ENCODE measurements at regions not wholly inside any gene's neighbourhood (a gene's known extent, or its start where the extent isn't known, plus 50 kb on each side); places are given as distances from the start of the nearest gene placed in this dataset.

DNA sequence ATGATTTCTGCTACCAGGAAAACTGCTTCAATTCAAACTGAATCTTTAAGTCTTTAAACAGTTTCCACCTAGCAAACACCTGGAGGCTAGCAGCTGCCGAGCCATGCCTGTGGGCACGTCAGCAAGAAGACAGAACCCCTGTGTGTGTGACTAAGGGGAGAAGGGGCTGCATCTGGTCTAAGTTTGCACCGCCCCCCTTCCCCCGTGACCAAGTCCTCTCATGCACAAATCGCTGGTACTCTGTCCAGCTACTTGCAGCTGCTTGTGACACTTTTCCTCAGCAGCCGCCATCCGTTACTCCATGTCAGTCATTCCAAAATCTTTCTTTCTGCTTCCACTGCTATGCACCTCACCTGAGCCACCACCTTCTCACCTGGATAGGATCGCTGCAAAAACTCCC lies 355.0 kb downstream of the SS18 start:
- ChIA-PET POLR2A (no interaction called here), CTCF (no interaction called here)
- Histone ChIP-seq H2AFZ (ENCODE audit: low read depth, low read length) (no peak overlapping the region), H3K9ac (replicated peaks; ENCODE audit: extremely low read depth, insufficient read depth, low read length) (no peak overlapping the region), H3K27ac (ENCODE audit: insufficient read depth, low read depth, low read length) (no peak overlapping the region), H3K9me3 (replicated peaks; ENCODE audit: control insufficient read depth, insufficient read depth, low read length) (no peaks in the 10 kb centered on the region), H3K79me2 (ENCODE audit: control insufficient read depth, insufficient read depth, low read length) (no peaks in the 10 kb centered on the region), H3K27me3 (ENCODE audit: control insufficient read depth in 2 of 2, insufficient read depth in 2 of 2, low read length in 2 of 2) (peaks cover under 1 to 9% of the 10 kb centered on the region in 2 experiments), H3K4me1 (ENCODE audit: control insufficient read depth, extremely low read depth, insufficient read depth, low read length) (no peaks in the 10 kb centered on the region), H3K4me2 (ENCODE audit: insufficient read depth, low read length) (no peak overlapping the region), H3K4me3 (replicated peaks in 1 of 3; ENCODE audit: insufficient read depth in 1 of 3, low read depth in 1 of 3, low read length in 3 of 3) (no peak overlapping the region), H4K20me1 (replicated peaks; ENCODE audit: control insufficient read depth, extremely low read depth, insufficient read depth, low read length) (no peaks in the 10 kb centered on the region), H3K9me1 (replicated peaks; ENCODE audit: control insufficient read depth, extremely low read depth, insufficient read depth, low read length) (no peaks in the 10 kb centered on the region), H3K36me3 (ENCODE audit: control insufficient read depth in 2 of 2, extremely low read depth in 1 of 2, insufficient read depth in 2 of 2, low read length in 2 of 2) (no peaks in the 10 kb centered on the region)
- dilution Hi-C loops (cut with MboI; ENCODE audit: extremely low pct_ligation_motif_present, low sequenced_read_pairs) = no loop called here
- DNase-seq (ENCODE audit: low read depth, low spot score) (no peak), FAIRE-seq (no peak)
- TF ChIP-seq FOS (IDR thresholded peaks at IDR 0.05; ENCODE audit: borderline replicate concordance, insufficient read depth, low read length) = no peak
- TF ChIP-seq, protein P1, sequence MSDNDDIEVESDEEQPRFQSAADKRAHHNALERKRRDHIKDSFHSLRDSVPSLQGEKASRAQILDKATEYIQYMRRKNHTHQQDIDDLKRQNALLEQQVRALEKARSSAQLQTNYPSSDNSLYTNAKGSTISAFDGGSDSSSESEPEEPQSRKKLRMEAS (IDR thresholded peaks at IDR 0.05; ENCODE audit: insufficient read depth, insufficient read length) = no peak
- TF ChIP-seq GATA2 (IDR thresholded peaks at IDR 0.05; ENCODE audit: insufficient read depth, insufficient read length, low read depth, low read length) = no peak
- BruUV-seq (replicated peaks) = no TSS peak
- intact Hi-C loops (cut with micrococcal nuclease) = no loop called here

DNA sequence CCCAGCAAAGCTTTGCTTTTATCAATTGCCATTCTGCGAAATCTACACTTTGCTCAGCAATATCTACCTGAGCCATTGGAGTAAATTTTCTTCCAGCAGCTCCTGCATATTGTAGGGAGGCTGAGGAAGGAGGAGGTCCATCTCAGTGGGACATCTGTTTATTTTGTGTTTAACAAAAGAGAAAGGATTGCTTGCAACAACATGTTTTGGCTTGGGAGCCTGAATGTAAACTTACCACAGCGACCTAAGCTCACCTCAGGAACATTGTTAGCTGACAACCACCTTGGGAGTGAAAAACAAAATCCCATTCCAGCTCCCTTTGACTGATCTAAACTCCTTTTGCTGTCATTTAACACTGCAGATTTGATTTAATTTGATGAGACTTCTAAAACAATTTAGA lies 356.1 kb downstream of the SS18 start:
- Histone ChIP-seq H2AFZ (ENCODE audit: low read depth, low read length) (no peak overlapping the region), H3K4me1 (ENCODE audit: control insufficient read depth, extremely low read depth, insufficient read depth, low read length) (no peaks in the 10 kb centered on the region), H3K79me2 (ENCODE audit: control insufficient read depth, insufficient read depth, low read length) (no peaks in the 10 kb centered on the region), H3K9ac (replicated peaks; ENCODE audit: extremely low read depth, insufficient read depth, low read length) (no peak overlapping the region), H3K4me3 (replicated peaks in 1 of 3; ENCODE audit: insufficient read depth in 1 of 3, low read depth in 1 of 3, low read length in 3 of 3) (no peak overlapping the region), H3K27ac (ENCODE audit: insufficient read depth, low read depth, low read length) (no peak overlapping the region), H3K9me3 (replicated peaks; ENCODE audit: control insufficient read depth, insufficient read depth, low read length) (no peaks in the 10 kb centered on the region), H4K20me1 (replicated peaks; ENCODE audit: control insufficient read depth, extremely low read depth, insufficient read depth, low read length) (no peaks in the 10 kb centered on the region), H3K4me2 (ENCODE audit: insufficient read depth, low read length) (no peak overlapping the region), H3K27me3 (ENCODE audit: control insufficient read depth in 2 of 2, insufficient read depth in 2 of 2, low read length in 2 of 2) (peaks cover 2 to 9% of the 10 kb centered on the region in 2 experiments), H3K36me3 (ENCODE audit: control insufficient read depth in 2 of 2, extremely low read depth in 1 of 2, insufficient read depth in 2 of 2, low read length in 2 of 2) (no peaks in the 10 kb centered on the region), H3K9me1 (replicated peaks; ENCODE audit: control insufficient read depth, extremely low read depth, insufficient read depth, low read length) (no peaks in the 10 kb centered on the region)
- POLR2A ChIA-PET = no interaction called here
- dilution Hi-C loops (cut with MboI; ENCODE audit: extremely low pct_ligation_motif_present, low sequenced_read_pairs) (no loop called here), intact Hi-C loops (cut with micrococcal nuclease) (no loop called here)
- FAIRE-seq (no peak), DNase-seq (ENCODE audit: low read depth, low spot score) (no peak)
- CTCF ChIA-PET = no interaction called here
- TF ChIP-seq FOS (IDR thresholded peaks at IDR 0.05; ENCODE audit: borderline replicate concordance, insufficient read depth, low read length) (no peak), MYC (IDR thresholded peaks at IDR 0.05; ENCODE audit: low read depth, low read length) (no peak), EZH2 (IDR thresholded peaks at IDR 0.05; ENCODE audit: borderline replicate concordance, low read depth, low read length, severe bottlenecking) (no peak), JUN (IDR thresholded peaks at IDR 0.05; ENCODE audit: borderline replicate concordance, insufficient read depth, insufficient read length, low read depth) (no peak), CTCF (IDR thresholded peaks at IDR 0.05; ENCODE audit: extremely low read depth in 1 of 2, insufficient read depth in 1 of 2, low read depth in 1 of 2, low read length in 2 of 2) (no peak), POLR2A (IDR thresholded peaks at IDR 0.05; ENCODE audit: low read depth, low read length) (no peak), POLR2AphosphoS5 (IDR thresholded peaks at IDR 0.05; ENCODE audit: insufficient read depth, low read depth, low read length) (no peak), GATA2 (IDR thresholded peaks at IDR 0.05; ENCODE audit: insufficient read depth, insufficient read length, low read depth, low read length) (no peak)
- TF ChIP-seq, protein P1 (IDR thresholded peaks at IDR 0.05; ENCODE audit: insufficient read depth, insufficient read length) = no peak
- BruUV-seq (replicated peaks) = no TSS peak
